SKM-1 (cell line): ENCODE measurements at regions not wholly inside any gene's neighbourhood (a gene's known extent, or its start where the extent isn't known, plus 50 kb on each side); places are given as distances from the start of the nearest gene placed in this dataset.

Experiments used
- DNase-seq: peaks from one replicate; lab custom pipeline; 2025; ENCODE audit not compliant: unreplicated experiment; lab: John Stamatoyannopoulos, UW

DNA sequence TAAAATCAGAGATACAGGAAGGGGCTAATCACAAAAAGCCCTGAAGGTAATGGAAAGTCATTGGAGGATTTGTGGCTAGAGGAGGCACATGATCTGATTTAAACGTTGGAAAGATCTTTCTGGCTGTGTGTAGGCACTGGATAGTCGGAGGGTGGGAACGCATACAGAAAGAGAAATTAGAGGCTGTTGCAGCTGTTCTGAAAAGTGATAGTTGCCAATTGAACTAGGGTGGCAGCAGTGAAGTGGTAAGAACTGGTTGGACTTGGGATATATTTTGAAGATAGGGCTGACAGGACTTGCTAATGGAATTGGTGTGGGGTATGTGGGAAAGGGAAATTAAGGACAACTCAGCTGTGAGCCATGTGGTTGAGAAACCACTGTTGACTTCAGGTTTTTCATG is 223.6 kb downstream of the OGFRL1 start:
- DNase-seq = no peak

DNA sequence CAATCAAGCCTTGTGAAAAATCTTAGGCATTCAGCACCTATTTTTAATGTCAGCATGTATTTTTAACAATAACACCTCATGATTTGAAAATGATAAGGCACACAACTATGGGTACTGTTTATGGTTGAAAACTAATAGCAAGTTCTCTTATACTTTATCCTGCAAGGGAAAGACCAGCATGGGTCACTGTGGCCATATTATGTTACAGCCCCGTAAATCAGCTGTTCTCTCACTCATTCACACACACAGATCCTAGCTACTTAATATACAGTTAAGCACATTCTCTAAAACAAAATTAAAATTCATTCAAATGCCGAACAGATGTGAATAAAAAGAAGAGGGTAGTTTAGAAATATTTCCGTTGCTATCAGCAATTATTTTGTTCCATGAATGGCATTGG is 224.4 kb downstream of the OGFRL1 start:
- DNase-seq = no peak

DNA sequence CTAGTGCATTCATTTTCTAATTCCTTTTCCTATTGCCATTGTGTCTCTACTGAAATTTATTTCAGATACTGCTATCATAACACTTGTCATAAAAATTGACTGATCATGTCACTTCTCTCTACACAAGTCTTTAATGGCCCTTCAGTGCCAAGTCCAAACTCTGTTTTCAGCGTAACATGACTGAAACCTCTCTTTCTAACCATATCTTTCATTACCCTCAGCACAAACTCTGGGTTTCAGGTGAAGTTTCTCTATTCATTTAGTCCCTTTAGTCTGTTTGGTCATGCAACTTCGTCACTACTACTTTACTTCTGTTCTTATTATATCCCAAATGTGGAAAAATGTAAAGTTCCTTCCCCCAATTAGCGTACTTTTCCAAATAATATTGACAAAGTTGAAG is 234.9 kb downstream of the OGFRL1 start:
- no peak for DNase-seq

DNA sequence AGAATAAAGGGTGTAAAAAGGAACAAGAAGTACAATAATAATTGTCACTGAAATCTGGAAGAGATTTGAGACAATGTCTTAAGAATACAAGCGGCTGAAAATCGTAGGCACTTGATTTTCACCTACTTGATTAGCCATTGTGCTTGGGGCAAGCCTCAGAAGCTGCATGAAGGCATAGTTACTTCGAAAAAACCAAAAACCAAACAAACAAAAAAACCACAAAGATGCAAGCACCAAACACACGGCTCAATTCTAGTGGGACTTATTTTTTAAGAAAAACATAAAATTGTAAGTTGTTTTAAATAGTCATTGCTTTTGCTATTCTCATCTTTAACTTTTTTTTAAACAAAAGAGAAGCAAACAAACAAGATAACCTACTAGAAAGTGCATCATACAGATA is 235.6 kb downstream of the OGFRL1 start:
- no peak for DNase-seq

DNA sequence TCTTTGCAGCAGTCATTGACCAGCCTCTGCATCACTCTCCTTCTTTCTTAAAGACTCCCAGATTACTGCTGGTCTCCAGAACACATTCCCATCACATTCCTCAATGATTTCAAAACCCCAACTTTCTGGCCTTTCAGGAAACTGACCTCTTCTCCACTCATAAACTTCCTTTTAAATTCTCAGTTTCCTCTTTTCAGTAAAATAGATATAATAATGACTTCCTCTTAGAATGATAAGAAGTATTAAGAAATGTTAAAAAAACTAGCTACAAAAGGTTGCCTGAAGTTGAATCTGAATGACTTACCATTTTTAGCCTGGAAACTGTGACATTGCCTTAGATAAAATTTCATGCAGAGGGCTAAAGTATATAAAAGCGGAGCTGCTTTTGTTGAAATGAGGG is 239.3 kb downstream of the OGFRL1 start:
- DNase-seq = peak; percentile 28

DNA sequence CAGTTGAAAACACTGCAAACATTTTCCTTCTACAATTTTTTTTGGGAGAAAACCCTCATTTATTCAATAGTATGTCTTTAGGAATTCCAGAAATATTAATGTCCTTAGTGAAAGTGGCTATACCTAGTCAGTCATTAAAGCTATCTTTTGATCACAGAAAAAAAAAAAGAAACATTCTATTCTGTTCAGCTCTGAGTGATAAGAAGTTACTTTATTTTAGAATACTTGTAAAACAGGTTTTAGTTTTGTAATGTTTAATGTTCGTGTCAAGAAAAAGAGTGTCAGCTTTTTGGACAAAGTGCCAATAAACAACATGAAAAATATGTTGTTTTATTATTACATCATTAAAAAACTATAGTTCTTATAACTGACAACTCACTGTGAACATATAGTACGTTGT is 240.4 kb downstream of the OGFRL1 start:
- DNase-seq = no peak

DNA sequence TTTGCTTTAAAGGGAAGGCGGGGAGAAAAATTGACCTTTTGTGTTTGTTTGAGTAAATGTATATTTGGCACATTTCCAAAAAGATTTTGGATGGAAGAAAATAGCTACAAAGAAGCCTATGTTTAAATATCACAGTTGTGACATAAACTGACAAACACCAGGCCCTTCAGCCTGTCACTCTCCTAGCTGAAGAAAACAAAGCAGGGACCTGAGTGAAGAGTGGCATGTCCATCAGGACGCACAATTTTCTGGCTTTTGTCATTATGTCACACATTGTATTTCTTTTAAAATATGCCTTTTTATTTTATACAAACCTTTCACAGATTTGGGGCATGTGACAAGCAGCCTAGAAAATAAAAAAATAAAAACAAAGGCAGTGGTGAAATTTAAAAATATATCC is 241.2 kb downstream of the OGFRL1 start:
- no peak for DNase-seq

DNA sequence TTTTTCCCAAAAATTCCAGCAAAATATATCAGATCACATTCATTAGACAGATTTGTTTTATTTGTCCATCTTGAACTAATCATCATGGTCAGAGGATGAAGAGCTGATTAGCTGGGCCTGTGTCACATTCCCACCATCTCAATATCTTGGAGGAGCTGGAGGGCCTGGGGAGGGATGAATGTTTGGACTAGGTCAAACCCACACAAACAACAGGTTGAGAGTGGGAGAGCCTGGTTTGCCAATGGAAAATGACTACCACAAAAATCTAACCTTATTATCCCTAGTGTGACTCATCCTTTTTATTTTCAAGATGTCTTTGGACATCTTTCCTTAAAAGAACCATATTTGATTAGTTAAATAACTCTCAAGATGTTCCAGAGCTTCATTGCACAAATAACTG is 242.4 kb downstream of the OGFRL1 start:
- no peak for DNase-seq

DNA sequence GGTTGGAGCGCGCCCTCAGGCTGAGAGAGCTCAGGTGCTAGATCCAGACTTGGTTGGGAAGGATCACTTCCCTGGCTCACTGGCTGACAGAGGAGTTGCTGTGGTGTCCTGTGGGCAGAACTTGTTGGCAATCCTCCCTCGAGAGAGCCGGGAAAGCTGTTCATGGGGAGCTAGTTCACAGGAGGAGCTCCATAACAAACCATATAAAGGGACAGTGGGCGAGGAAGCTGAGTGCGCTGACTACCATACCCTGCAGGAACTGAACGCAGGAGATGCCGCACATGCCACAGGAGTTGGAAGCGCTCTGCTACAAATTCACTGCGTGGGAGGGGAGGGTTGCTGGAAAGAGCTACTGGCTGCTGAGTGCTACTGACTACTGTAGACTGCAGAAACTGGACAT is 243.2 kb downstream of the OGFRL1 start:
- DNase-seq = no peak

DNA sequence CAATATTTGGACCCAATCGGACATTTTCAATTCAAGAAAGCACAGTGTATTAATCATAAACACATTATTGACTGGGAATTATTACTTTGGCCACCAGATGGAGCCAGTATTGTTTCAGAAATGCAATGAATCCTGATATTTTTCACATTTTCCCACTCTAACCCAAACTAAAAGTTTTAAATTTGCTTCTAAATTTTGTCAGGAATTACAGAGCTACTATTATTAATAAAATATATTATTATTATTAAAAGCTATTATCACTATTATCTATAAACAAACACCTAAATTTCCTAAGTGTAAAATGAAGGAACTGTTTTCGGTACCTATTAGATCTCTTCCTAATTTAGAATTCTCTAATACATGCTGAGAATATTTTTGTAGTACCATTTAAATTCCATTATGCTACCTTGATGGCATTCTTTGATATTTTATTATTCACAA is 245.3 kb downstream of the OGFRL1 start:
- DNase-seq = no peak

DNA sequence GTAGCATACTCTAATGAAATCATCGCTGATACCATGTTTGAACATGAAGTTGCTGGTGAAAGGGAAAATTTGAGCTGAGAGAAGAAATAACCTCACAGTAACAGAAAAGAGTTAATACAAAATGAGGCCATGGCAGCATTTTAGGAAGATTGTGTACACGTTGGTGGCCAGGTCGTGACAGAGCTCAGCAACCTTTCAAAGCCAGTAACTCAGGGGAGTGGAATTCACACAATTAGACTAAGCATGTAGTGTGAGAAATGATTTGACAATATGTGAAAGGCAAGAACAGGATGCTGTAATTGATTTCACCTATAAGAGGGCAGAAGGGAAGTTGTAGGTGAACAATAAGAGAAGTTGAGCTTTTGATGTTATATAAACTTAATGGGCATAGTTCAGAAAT is 246.3 kb downstream of the OGFRL1 start:
- DNase-seq = no peak

DNA sequence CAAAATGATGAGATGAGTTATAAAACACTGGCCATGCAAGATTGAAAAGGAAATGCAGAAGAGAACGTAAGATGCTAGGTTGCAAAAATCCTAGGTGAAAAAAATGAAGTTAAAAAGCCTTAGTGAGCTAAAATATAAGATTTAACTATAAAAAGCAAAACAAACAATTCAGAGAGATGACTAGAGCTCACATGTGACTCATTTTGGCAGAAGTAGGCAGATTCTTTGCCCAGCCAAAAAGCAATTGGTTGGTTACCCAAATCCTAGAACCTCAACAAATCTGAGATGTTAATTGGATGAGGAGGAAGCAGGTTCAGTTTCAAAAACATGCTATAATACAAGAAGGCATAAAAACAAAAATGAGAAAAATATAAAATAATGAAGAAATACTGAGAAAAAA is 249.1 kb downstream of the OGFRL1 start:
- DNase-seq = no peak

DNA sequence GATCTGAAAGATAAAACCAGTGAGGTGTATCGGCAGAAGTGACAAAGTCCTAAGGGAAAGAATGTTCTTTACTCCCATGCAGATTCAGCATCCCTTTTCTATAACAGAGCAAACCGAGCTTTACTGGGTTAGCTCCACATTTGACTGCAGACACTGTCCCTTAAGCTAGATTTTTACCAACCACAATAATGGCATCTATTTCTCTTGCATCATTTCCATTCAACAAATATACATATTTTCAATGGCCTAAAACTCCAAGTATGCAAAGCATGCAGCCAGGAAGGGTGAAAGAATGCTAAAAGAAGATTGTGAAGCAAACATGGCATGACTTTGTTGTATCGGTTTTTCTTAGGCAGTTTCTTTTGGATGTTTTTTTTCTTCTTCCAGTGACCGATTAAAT is 255.4 kb downstream of the OGFRL1 start:
- no peak for DNase-seq

DNA sequence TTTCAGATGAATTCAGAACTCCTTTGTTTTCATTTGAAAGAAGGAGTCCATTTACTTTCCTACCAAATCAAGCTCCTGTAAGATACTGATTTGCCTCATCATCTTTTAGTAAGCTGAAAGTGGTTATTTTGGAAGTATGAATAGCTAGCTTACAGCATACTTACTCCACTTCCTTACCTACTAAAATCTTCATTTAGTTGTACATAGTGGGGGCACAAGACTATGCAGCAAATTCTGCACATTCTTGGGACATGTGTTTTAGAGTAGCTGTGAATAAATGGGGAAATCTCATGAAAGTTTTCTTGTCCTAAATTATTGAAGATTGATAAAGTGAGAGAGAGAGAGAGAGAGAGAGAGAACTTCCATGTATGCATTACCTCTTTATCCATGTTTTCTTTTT is 256.3 kb downstream of the OGFRL1 start:
- no peak for DNase-seq

DNA sequence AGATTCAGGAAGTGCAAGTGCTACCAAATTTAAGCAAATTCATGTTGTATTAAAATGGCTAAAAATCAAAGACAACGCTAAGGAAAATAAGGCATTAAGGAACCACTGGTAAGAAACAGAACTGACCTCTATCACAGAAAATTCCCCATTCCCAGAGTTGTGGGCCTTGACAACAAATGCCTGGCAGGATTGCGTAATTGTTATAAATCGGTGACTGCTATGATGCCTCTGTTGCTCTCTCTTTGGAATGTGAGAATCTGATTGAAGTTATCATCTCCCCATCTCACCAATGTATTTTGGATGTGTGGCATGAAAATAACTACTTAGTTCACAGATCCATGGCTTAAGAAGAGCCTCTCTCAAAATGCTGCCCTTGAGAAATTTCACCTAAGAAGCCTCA is 257.3 kb downstream of the OGFRL1 start:
- no peak for DNase-seq

DNA sequence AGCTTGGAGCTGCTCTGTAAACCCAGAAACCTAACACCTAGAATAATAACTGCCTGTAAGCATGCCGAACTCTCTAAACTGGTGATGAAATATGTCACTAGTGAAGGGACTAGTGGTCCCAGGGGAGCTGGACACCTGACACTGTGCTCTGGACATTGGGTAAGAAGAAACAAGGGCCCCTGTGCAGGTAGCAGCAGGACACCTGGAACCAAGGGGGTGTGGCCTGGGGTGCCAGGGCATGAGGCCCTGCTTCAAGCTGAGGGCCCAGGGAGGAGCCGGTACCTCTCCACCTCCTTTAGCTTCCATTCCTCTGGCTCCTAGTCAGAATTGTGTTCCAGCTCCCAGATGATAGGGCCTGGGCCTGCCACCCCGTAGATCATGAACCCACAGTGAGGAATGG is 263.2 kb downstream of the OGFRL1 start:
- DNase-seq = no peak

DNA sequence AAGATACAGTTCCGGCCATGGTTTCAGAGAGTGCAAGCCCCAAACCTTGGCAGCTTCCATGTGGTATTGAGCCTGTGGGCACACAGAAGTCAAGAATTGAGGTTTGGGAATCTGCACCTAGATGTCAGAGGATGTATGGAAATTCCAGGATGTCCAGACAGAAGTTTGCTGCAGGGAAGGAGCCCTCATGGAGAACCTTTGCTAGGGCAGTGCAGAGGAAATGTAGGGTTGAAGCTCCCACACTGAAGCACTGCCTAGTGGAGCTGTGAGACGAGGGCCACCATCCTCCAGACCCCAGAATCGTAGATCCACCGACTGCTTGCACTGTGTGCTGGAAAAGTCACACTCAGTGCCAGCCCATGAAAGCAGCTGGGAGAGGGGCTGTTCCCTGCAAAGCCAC is 267.5 kb downstream of the OGFRL1 start:
- DNase-seq = no peak

DNA sequence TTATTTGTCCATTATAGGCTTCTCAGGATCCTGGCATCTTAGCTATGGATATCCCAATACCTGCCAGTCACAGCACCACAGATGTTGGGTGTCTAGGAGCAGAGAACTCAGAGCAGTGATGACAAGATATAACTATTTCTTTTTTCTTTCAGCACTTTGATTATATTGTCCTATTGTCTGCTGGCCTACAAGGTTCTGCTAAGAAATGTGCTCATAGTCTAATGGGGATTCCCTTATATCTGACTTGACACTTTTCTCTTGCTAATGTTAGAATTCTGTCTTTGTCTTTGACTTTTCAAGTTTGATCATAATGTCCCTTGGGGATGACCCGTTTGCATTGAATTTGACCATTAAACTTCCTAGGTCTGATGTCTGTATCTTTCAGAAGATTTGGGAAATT is 270.4 kb downstream of the OGFRL1 start:
- DNase-seq = no peak

DNA sequence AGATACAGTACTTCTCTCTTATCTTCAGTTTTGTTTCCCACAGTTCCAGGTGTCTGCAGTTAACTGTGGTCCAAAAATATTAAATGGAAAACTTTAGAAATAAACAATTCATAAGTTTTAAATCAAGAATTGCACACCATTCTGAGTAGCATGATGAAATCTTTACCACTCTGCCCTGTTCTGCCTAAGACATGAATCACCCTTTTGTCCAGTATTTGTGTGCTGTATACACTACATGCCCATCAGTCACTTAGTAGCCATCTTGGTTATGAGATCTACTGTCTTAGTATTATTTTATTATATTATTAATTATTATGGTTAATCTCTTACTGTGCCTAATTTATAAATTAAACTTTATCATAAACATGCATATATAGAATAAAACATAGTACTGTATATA is 279.0 kb downstream of the OGFRL1 start:
- DNase-seq = no peak

DNA sequence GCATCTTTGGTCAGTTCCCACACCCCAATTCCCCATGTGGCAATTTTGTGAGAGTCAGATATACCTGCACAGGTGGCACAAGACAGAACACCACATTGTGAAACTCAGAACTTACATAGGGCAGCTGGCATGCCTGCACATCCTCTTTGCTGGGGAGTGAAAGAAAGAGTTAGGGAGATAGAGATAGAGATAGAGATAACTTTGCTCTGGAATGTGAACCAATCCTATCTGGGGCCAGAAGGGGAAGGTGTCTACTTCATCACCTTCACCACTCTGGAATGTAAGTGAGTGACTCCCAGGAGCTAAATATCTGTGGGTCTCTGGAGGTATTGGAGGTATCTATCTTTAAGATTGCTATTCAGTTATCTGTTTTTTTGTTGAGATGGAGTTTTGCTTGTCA is 289.2 kb downstream of the OGFRL1 start:
- no peak for DNase-seq

DNA sequence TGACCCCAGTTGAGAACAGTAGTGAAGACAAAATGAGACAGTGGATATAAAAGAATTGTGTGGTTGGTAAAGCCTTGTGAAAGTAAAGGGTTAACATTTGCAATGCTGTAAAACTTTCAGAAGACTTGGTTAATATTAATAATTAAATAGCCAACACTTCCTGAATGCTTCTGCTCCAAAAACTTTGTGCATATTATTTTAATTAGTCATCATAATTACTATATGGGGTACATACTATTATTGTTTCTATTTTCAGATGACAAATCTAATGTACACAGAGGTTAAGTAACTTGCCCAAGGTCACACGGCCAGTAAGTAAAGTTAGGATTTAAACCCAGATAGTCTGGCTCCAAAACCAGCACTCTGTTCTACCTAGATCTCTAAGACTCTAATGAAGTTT is 291.3 kb downstream of the OGFRL1 start:
- no peak for DNase-seq

DNA sequence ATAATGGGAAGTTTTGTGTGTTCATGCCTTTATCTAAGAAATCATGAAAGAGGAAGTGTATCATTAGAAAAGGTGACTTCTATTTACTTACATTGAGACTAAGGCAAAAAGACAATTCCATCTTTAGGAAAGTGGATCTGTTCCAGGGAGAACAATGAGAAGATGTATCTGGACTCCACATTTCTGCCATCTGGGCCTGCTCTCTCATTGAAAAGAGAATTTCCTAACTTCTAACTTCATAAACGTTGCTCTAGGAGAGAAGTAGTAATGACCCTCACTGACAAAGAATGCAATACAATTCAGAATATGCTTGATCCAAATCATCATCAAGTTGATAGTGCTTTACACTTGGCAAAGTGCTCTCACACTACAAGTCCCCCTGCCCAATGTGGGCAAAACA is 294.2 kb downstream of the OGFRL1 start:
- DNase-seq = no peak

DNA sequence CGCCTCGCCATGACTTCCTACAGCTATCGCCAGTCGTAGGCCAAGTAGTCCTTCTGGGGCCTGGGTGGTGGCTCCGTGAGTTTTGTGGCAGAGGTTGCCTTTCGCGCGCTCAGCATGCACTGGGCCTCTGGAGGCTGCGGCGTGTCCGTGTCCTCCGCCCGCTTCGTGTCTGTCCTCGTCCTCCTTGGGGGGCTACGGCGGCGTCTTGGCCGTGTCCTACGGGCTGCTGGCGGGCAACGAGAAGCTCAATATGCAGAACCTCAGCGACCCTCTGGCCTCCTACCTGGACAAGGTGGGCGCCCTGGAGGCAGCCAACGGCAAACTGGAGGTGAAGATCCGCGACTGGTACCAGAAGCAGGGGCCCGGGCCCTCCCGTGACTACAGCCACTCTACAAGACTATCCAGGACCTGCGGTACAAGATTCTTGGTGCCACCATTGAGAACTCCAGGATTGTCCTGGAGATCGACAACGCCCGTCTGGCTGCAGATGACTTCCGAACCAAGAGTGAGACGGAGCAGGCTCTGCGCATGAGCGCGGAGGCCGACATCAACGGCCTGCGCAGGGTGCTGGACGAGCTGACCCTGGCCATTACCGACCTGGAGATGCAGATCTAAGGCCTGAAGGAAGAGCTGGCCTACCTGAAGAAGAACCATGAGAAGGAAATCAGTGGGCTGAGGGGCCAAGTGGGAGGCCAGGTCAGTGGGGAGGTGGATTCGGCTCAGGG is 296.3 kb downstream of the OGFRL1 start:
- DNase-seq = no peak

DNA sequence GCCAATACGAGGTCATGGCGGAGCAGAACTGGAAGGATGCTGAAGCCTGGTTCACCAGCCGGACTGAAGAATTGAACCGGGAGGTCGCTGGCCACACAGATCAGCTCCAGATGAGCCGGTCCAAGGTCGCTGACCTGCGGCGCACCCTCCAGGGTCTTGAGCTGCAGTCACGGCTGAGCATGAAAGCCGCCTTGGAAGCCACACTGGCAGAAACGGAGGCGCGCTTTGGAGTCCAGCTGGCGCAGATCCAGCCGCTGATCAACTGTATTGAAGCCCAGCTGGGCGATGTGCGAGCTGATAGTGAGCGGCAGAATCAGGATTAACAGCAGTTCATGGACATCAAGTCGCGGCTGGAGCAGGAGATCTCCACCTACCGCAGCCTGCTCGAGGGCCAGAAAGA is 296.9 kb downstream of the OGFRL1 start:
- DNase-seq = no peak
